ENCODE measurements at regions not wholly inside any gene's neighbourhood (a gene's known extent, or its start where the extent isn't known, plus 50 kb on each side); places are given as distances from the start of the nearest gene placed in this dataset.

DNA sequence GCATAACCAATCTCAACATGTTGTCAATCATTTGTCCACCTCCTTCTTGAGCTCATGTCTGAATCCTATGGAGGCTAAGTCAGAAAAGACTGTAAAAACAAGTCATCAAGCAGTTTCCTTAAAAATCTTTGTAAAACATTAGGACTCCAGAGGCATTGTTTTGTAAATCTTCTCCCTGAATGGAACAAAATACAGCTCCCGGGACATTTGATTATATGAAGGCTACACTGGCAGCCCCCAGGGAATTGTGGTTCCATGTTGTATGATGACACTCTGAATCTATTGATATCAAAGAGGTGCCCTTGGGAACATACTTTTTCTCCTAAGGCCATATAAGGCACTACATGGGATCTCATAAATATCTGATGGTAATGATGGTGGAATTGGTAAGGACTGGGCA lies 83.2 kb upstream of the NUDT12 start:
- Histone ChIP-seq H3K9me3 (ENCODE audit: low read depth) (no peaks in the 10 kb centered on the region), H3K27me3 (no peaks in the 10 kb centered on the region), H3K4me3 (no peak overlapping the region), H3K36me3 (no peaks in the 10 kb centered on the region), H3K27ac (no peak overlapping the region), H3K4me1 (ENCODE audit: low read depth) (no peaks in the 10 kb centered on the region)
- TF ChIP-seq CTCF (IDR thresholded peaks at IDR 0.05; ENCODE audit: low read depth, low read length): no peak
- no peak for DNase-seq (ENCODE audit: low read depth in 1 of 2, low spot score in 1 of 2)

- no peaks in the 10 kb centered on the region for H3K36me3 ChIP-seq
- H3K9me3 ChIP-seq (ENCODE audit: low read depth): no peaks in the 10 kb centered on the region
- no peak overlapping the region for H3K27ac ChIP-seq
- TF ChIP-seq CTCF (IDR thresholded peaks at IDR 0.05; ENCODE audit: low read depth, low read length): no peak
- no peaks in the 10 kb centered on the region for H3K4me1 ChIP-seq (ENCODE audit: low read depth)
- H3K4me3 ChIP-seq: no peak overlapping the region
- no peaks in the 10 kb centered on the region for H3K27me3 ChIP-seq
- DNase-seq (ENCODE audit: low read depth in 1 of 2, low spot score in 1 of 2): no peak
Measured at GRCh38 chr5:103638979-103639378, 76.4 kb upstream of the NUDT12 start.

DNA sequence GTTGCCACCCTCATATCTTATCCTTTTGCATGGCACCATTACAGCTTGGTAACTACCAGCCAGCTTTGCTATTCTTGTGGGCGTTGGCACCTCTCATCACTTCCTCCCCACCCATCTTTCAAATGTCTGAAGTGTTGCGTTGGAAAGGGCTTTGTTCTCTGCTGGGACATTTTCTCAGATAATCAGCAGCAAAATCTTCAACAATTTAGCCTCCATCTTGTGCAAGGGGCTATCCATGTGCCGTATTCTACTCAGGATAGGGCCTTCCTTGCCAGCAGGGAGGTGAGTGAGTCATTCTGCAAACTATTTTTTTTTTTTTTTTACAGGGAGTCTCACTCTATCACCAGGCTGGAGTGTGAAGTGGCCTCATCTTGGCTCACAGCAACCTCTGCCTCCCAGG lies 62.1 kb upstream of the NUDT12 start:
- H3K4me1 ChIP-seq (ENCODE audit: low read depth): peaks cover 13% of the 10 kb centered on the region
- peak in 1 of 2 donors; percentile 62 for DNase-seq (ENCODE audit: low read depth in 1 of 2, low spot score in 1 of 2)
- no peaks in the 10 kb centered on the region for H3K27me3 ChIP-seq
- H3K27ac ChIP-seq: no peak overlapping the region
- H3K36me3 ChIP-seq: no peaks in the 10 kb centered on the region
- TF ChIP-seq CTCF (IDR thresholded peaks at IDR 0.05; ENCODE audit: low read depth, low read length): no peak
- H3K4me3 ChIP-seq: no peak overlapping the region
- no peaks in the 10 kb centered on the region for H3K9me3 ChIP-seq (ENCODE audit: low read depth)

GRCh38 chr5:103624035-103624480 lies 61.5 kb upstream of the NUDT12 start:
- no peaks in the 10 kb centered on the region for H3K27me3 ChIP-seq
- H3K9me3 ChIP-seq (ENCODE audit: low read depth): no peaks in the 10 kb centered on the region
- no peak overlapping the region for H3K4me3 ChIP-seq
- peak in 1 of 2 donors; percentile 91 for DNase-seq (ENCODE audit: low read depth in 1 of 2, low spot score in 1 of 2)
- H3K36me3 ChIP-seq: no peaks in the 10 kb centered on the region
- H3K27ac ChIP-seq: no peak overlapping the region
- no peak for TF ChIP-seq CTCF (IDR thresholded peaks at IDR 0.05; ENCODE audit: low read depth, low read length)
- H3K4me1 ChIP-seq (ENCODE audit: low read depth): peaks cover 13% of the 10 kb centered on the region

DNA sequence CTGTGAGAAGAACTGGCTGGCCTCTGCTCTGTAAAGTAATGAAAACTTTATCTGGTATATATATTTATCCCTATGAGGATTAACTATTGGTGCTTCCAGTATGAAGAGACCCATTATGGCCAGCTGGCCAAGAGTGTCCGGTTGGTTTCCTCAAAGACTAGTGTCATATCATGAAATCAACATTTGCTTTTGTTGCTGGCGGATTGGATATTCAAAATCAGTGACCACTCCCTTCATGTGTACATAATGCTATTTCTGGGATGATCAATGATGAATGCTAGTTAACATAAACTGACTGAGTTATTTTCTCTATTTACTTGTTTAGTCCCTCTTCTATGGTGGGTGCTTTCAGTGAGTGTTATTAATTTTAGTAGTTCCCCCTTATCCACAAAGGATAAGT lies 60.8 kb upstream of the NUDT12 start:
- TF ChIP-seq CTCF (IDR thresholded peaks at IDR 0.05; ENCODE audit: low read depth, low read length): no peak
- DNase-seq (ENCODE audit: low read depth in 1 of 2, low spot score in 1 of 2): no peak
- Histone ChIP-seq H3K27ac (no peak overlapping the region), H3K4me1 (ENCODE audit: low read depth) (peaks cover 13% of the 10 kb centered on the region), H3K36me3 (no peaks in the 10 kb centered on the region), H3K4me3 (no peak overlapping the region), H3K9me3 (ENCODE audit: low read depth) (no peaks in the 10 kb centered on the region), H3K27me3 (no peaks in the 10 kb centered on the region)

- Histone ChIP-seq H3K4me3 (no peak overlapping the region), H3K27ac (no peak overlapping the region), H3K9me3 (ENCODE audit: low read depth) (no peaks in the 10 kb centered on the region), H3K27me3 (no peaks in the 10 kb centered on the region), H3K4me1 (ENCODE audit: low read depth) (peaks cover 13% of the 10 kb centered on the region), H3K36me3 (no peaks in the 10 kb centered on the region)
- no peak for TF ChIP-seq CTCF (IDR thresholded peaks at IDR 0.05; ENCODE audit: low read depth, low read length)
- DNase-seq (ENCODE audit: low read depth in 1 of 2, low spot score in 1 of 2): peak in 1 of 2 donors; percentile 12
Measured at GRCh38 chr5:103621548-103621930, 59.0 kb upstream of the NUDT12 start.
